Smooth muscle cell (in vitro differentiated cells): ENCODE measurements at regions not wholly inside any gene's neighbourhood (a gene's known extent, or its start where the extent isn't known, plus 50 kb on each side); places are given as distances from the start of the nearest gene placed in this dataset.

Experiments
- DNase-seq: peaks from one replicate; lab custom pipeline; 2025; ENCODE audit not compliant: unreplicated experiment; lab: John Stamatoyannopoulos, UW
- H2AFZ ChIP-seq: fragments of 200-600 bp; sonication (generic); 2 replicates; pipeline ENCODE4 v1.6.0; 2016; ENCODE audit warnings: antibody characterized with exemption, low read depth, mild to moderate bottlenecking
- H3F3A ChIP-seq: fragments of 200-600 bp; sonication (generic); 2 replicates; pipeline ENCODE4 v1.6.0; 2017; ENCODE audit warnings: antibody characterized with exemption, low read depth
- H3K27ac ChIP-seq: fragments of 200-600 bp; sonication (generic); 2 replicates; pipeline ENCODE4 v1.5.1; 2016; ENCODE audit warnings: low read depth, mild to moderate bottlenecking
- H3K27me3 ChIP-seq: fragments of 200-600 bp; sonication (generic); 2 replicates; pipeline ENCODE4 v1.6.1; 2016; ENCODE audit warnings: low read depth, mild to moderate bottlenecking
- H3K36me3 ChIP-seq: fragments of 200-600 bp; sonication (generic); 2 replicates; pipeline ENCODE4 v1.5.1; 2016; ENCODE audit warnings: low read depth
- H3K4me1 ChIP-seq: fragments of 200-600 bp; sonication (generic); 2 replicates; pipeline ENCODE4 v1.5.1; 2016; ENCODE audit warnings: low read depth
- H3K4me2 ChIP-seq: fragments of 200-600 bp; sonication (generic); 2 replicates; pipeline ENCODE4 v1.6.0; 2016; ENCODE audit warnings: mild to moderate bottlenecking
- H3K4me3 ChIP-seq: fragments of 200-600 bp; sonication (generic); 2 replicates; pipeline ENCODE4 v1.5.1; 2016; ENCODE audit warnings: mild to moderate bottlenecking
- H3K79me2 ChIP-seq: fragments of 200-600 bp; sonication (generic); 2 replicates; pipeline ENCODE4 v1.6.0; 2016; ENCODE audit warnings: low read depth, mild to moderate bottlenecking
- H3K9ac ChIP-seq: fragments of 200-600 bp; sonication (generic); 2 replicates; pipeline ENCODE4 v1.6.0; 2016; ENCODE audit warnings: low read depth
- H3K9me3 ChIP-seq: fragments of 200-600 bp; sonication (generic); replicated peaks from 2 replicates; pipeline ENCODE4 v1.5.1; 2016; ENCODE audit warnings: low read depth
- H4K20me1 ChIP-seq: fragments of 200-600 bp; sonication (generic); 2 replicates; pipeline ENCODE4 v1.6.0; 2016; ENCODE audit warnings: low read depth
- CTCF ChIP-seq: fragments of 200-600 bp; sonication (generic); IDR thresholded peaks from 2 replicates; pipeline ENCODE4 v1.5.1; 2017; ENCODE audit warnings: borderline replicate concordance, mild to moderate bottlenecking, antibody characterized with exemption; ENCODE audit not compliant: insufficient read depth, poor library complexity, severe bottlenecking
- WGBS: methylation state at CpG from one replicate; pipeline ENCODE4 v1.1.7; 2016; ENCODE audit warnings: low lambda C conversion rate; 5-methylcytosine and 5-hydroxymethylcytosine counted together

- no peak for DNase-seq
- no peaks in the 10 kb centered on the region for H3K27me3 ChIP-seq
- H3F3A ChIP-seq: no peaks in the 10 kb centered on the region
- no peak overlapping the region for H3K4me2 ChIP-seq
- H3K9ac ChIP-seq: no peak overlapping the region
- no peak overlapping the region for H3K4me3 ChIP-seq
- TF ChIP-seq CTCF: no peak
- H2AFZ ChIP-seq: no peak overlapping the region
- H3K36me3 ChIP-seq: no peaks in the 10 kb centered on the region
- no peaks in the 10 kb centered on the region for H3K4me1 ChIP-seq
- H3K79me2 ChIP-seq: no peaks in the 10 kb centered on the region
- H3K9me3 ChIP-seq: no peaks in the 10 kb centered on the region
- no peak overlapping the region for H3K27ac ChIP-seq
- no peaks in the 10 kb centered on the region for H4K20me1 ChIP-seq
Observed at GRCh38 chr2:133739039-133739438, 170.8 kb upstream of the NCKAP5 start.

DNA sequence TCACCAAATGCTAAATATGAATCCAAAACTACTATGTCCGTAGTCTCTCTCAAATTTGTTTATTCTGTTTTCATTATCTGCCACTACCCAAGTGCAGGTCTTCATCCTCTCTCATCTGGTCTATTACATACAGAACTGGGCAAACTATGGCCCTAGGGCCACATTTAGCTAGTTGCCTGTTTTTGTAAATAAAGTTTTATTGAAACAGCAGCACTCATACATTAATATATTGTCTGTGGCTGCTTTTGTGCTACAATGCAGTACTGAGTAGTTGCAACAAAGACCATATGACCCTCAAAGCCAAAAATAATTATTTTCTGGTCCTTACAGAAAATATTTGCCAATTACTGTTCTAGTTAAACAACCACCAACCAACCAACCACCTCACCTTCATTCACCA lies 172.2 kb upstream of the NCKAP5 start:
- no peaks in the 10 kb centered on the region for H4K20me1 ChIP-seq
- no peak for TF ChIP-seq CTCF
- no peaks in the 10 kb centered on the region for H3K79me2 ChIP-seq
- WGBS: 91% methylated on average over 1 of the region's 1 CpG
- H3K36me3 ChIP-seq: no peaks in the 10 kb centered on the region
- H3K9ac ChIP-seq: no peak overlapping the region
- no peak for DNase-seq
- no peaks in the 10 kb centered on the region for H3F3A ChIP-seq
- no peak overlapping the region for H3K4me3 ChIP-seq
- H3K9me3 ChIP-seq: no peaks in the 10 kb centered on the region
- H3K4me1 ChIP-seq: no peaks in the 10 kb centered on the region
- no peak overlapping the region for H2AFZ ChIP-seq
- H3K4me2 ChIP-seq: no peak overlapping the region
- no peaks in the 10 kb centered on the region for H3K27me3 ChIP-seq
- H3K27ac ChIP-seq: no peak overlapping the region

- H3K9ac ChIP-seq: no peak overlapping the region
- no peak overlapping the region for H3K4me2 ChIP-seq
- no peaks in the 10 kb centered on the region for H4K20me1 ChIP-seq
- no peak overlapping the region for H3K27ac ChIP-seq
- no peaks in the 10 kb centered on the region for H3K79me2 ChIP-seq
- no peak overlapping the region for H3K4me3 ChIP-seq
- DNase-seq: no peak
- no peaks in the 10 kb centered on the region for H3F3A ChIP-seq
- H2AFZ ChIP-seq: no peak overlapping the region
- H3K27me3 ChIP-seq: peaks cover 25% of the 10 kb centered on the region
- H3K4me1 ChIP-seq: no peaks in the 10 kb centered on the region
- no peaks in the 10 kb centered on the region for H3K36me3 ChIP-seq
- TF ChIP-seq CTCF: no peak
- H3K9me3 ChIP-seq: no peaks in the 10 kb centered on the region
- 86% methylated on average over 3 of the region's 3 CpGs for WGBS
Observed at GRCh38 chr2:133748007-133748700, 179.9 kb upstream of the NCKAP5 start.

DNA sequence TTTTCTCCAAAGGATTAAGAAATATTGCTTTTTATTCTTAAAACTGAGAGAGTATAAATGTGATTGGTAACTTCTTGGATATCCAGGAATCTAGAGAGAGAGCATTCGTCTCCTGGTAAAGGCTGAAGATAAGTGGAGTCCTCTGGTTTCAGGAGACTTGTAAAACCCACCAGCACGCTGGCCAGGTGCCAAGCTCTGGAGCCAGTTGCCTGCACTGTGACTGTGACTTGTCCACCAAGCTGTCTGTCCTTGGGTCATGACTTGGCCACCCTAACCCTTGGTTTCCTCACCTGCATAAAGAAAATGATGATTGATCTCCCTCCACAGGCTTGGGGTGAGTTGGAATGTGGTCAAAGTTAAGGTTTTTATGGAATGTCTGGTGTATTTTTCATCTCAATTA lies 185.4 kb upstream of the NCKAP5 start:
- DNase-seq: no peak
- Histone ChIP-seq H3K9me3 (no peaks in the 10 kb centered on the region), H3K9ac (no peak overlapping the region), H2AFZ (no peak overlapping the region), H3K27ac (no peak overlapping the region), H3K79me2 (no peaks in the 10 kb centered on the region), H3K27me3 (peaks cover 25% of the 10 kb centered on the region), H3F3A (no peaks in the 10 kb centered on the region), H3K36me3 (no peaks in the 10 kb centered on the region), H4K20me1 (no peaks in the 10 kb centered on the region), H3K4me2 (no peak overlapping the region), H3K4me3 (no peak overlapping the region), H3K4me1 (peaks cover 8% of the 10 kb centered on the region)
- TF ChIP-seq CTCF: no peak
- 64% methylated on average over 2 of the region's 2 CpGs for WGBS
